Lung (tissue), 11 donors: ENCODE measurements at regions not wholly inside any gene's neighbourhood (a gene's known extent, or its start where the extent isn't known, plus 50 kb on each side); places are given as distances from the start of the nearest gene placed in this dataset.
"Not testable (repeated sequence)": the region's sequence is repeated elsewhere in the genome, so short reads cannot be mapped to it uniquely, and the experiment has no call there.

Experiments
- ATAC-seq: fragments of 200-7000 bp; cut with Tn5 transposase; one replicate; pipeline ENCODE4 v1.9.1; 2020; ENCODE audit warnings: moderate number of reproducible peaks; ENCODE audit not compliant: insufficient read depth, low FRiP score
- DNase-seq, 3 donors: peaks; one replicate each; pipeline ENCODE4 v3.0.0-alpha.2; 2013 to 2017
- H3K27ac ChIP-seq, 2 donors: one replicate each; pipeline ENCODE4 v1.5.1; 2013; ENCODE audit warnings: mild to moderate bottlenecking in 2 of 2, moderate library complexity in 2 of 2, control low read depth in 1 of 2, inconsistent platforms in 1 of 2, low read depth in 1 of 2, low read length in 1 of 2
- H3K27me3 ChIP-seq, 3 donors: one replicate each; pipeline ENCODE4 v1.5.1; 2013; ENCODE audit warnings: low read length in 2 of 3; ENCODE audit not compliant: control insufficient read depth in 3 of 3, insufficient read depth in 3 of 3
- H3K36me3 ChIP-seq, 4 donors: one replicate each; pipeline ENCODE4 v1.5.1; 2013; ENCODE audit warnings: low read length in 4 of 4, mild to moderate bottlenecking in 1 of 4, moderate library complexity in 1 of 4; ENCODE audit not compliant: control insufficient read depth in 4 of 4, insufficient read depth in 4 of 4
- H3K4me1 ChIP-seq, 5 donors: one replicate each; pipeline ENCODE4 v1.5.1; 2013; ENCODE audit warnings: low read length in 5 of 5, mild to moderate bottlenecking in 2 of 5, moderate library complexity in 1 of 5; ENCODE audit not compliant: control insufficient read depth in 5 of 5, insufficient read depth in 5 of 5
- H3K4me3 ChIP-seq: one replicate; pipeline ENCODE4 v1.5.1; 2013; ENCODE audit warnings: mild to moderate bottlenecking, control low read depth, moderate library complexity
- H3K9ac ChIP-seq, 2 donors: one replicate each; pipeline ENCODE4 v1.5.1; 2013; ENCODE audit warnings: low read length in 2 of 2, control low read depth in 1 of 2; ENCODE audit not compliant: insufficient read depth in 1 of 2
- H3K9me3 ChIP-seq, 4 donors: one replicate each; pipeline ENCODE4 v1.5.1; 2013; ENCODE audit warnings: low read length in 3 of 4, mild to moderate bottlenecking in 1 of 4, moderate library complexity in 1 of 4; ENCODE audit not compliant: control insufficient read depth in 4 of 4, insufficient read depth in 3 of 4
- CTCF ChIP-seq: IDR thresholded peaks from 2 replicates; pipeline ENCODE4 v1.5.1; 2012; ENCODE audit warnings: mild to moderate bottlenecking; ENCODE audit errors: control extremely low read depth, extremely low read depth
- WGBS, 2 donors: extraction: QIAGEN DNeasy Blood & Tissue Kit; methylation state at CpG; one replicate each; pipeline ENCODE4 v1.1.7; 2013; 5-methylcytosine and 5-hydroxymethylcytosine counted together
- donor health status: control.
- donor health status: control.
- donor health status: Bipolar disorder and iron deficiency.
- donor health status: healthy.
- donor health status: DM: yes; HTN: yes; CAD: no.

DNA sequence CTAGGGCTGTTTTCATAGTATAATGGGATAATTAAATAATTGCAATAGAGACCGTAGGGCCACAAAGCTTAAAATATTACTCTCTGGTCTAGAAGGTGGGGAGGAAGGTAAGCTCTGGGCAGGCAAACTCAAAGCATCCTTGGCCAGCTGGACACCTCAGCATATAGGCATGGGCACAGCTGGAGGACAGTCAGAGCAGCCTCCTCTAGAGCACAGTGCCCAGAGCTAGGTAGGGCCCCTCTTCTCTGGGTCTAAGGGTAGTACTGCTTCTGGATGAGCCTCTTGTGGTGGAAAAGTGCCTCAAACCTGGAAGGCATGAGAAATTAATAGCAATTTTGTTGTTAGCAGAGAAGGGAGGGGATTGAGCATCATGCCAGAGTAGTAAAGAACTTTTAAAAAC is 116.9 kb upstream of the FOXN2 start:
- ATAC-seq (no peak), DNase-seq (no peak)
- TF ChIP-seq CTCF: no peak
- Histone ChIP-seq H3K4me1 (peaks cover 0 to 3% (median 0%) of the 10 kb centered on the region in 5 donors), H3K27me3 (peaks cover 0 to 2% (median 0%) of the 10 kb centered on the region in 3 donors), H3K9me3 (no peaks in the 10 kb centered on the region), H3K27ac (no peak overlapping the region), H3K9ac (no peak overlapping the region), H3K36me3 (no peaks in the 10 kb centered on the region), H3K4me3 (no peak overlapping the region)
- WGBS, 2 donors: 83 to 84% methylated on average over 1 of the region's 1 CpG

DNA sequence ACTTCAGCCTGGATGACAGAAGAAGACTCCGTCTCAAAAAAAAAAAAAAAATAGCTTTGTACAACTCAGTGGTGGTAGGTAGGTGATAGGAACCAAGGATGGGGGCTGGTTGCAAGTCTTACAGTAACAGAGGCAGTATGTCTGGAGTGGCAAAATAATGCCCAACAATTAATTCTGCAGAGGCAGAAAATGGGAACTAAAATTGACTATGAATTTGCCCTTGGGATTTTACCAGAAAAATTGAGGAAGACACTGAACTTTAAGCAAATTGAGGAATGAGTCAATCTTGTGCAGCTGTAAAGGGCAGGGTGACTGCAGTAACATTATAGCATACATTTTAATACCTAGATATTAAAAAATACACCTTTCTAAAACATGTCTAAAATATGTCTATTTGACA is 116.1 kb upstream of the FOXN2 start:
- H3K4me1 ChIP-seq: peaks cover 0 to 3% (median 0%) of the 10 kb centered on the region in 5 donors
- H3K27ac ChIP-seq: no peak overlapping the region
- DNase-seq (no peak), ATAC-seq (no peak)
- H3K36me3 ChIP-seq: no peaks in the 10 kb centered on the region
- 36 to 78% methylated on average over 1 of the region's 1 CpG for WGBS, 2 donors
- no peak overlapping the region for H3K9ac ChIP-seq
- H3K9me3 ChIP-seq: no peaks in the 10 kb centered on the region
- no peak for TF ChIP-seq CTCF
- no peak overlapping the region for H3K4me3 ChIP-seq
- H3K27me3 ChIP-seq: no peaks in the 10 kb centered on the region

GRCh38 chr2:48199070-48199469 is 115.4 kb upstream of the FOXN2 start:
- Histone ChIP-seq H3K27ac (no peak overlapping the region), H3K36me3 (no peaks in the 10 kb centered on the region), H3K9me3 (no peaks in the 10 kb centered on the region), H3K4me1 (peaks cover 0 to 3% (median 0%) of the 10 kb centered on the region in 5 donors), H3K27me3 (no peaks in the 10 kb centered on the region), H3K9ac (no peak overlapping the region), H3K4me3 (no peak overlapping the region)
- 90 to 96% methylated on average over 7 of the region's 7 CpGs for WGBS, 2 donors
- no peak for TF ChIP-seq CTCF
- no peak for DNase-seq
- ATAC-seq: no peak

GRCh38 chr2:48200620-48201293 is 113.7 kb upstream of the FOXN2 start:
- no peaks in the 10 kb centered on the region for H3K36me3 ChIP-seq
- no peak overlapping the region for H3K9ac ChIP-seq
- DNase-seq (no peak), ATAC-seq (no peak)
- no peak for TF ChIP-seq CTCF
- H3K9me3 ChIP-seq: no peaks in the 10 kb centered on the region
- peaks cover 0 to 3% (median 0%) of the 10 kb centered on the region in 5 donors for H3K4me1 ChIP-seq
- H3K4me3 ChIP-seq: no peak overlapping the region
- 95 to 97% methylated on average over 4 of the region's 4 CpGs for WGBS, 2 donors
- no peak overlapping the region for H3K27ac ChIP-seq
- H3K27me3 ChIP-seq: no peaks in the 10 kb centered on the region

DNA sequence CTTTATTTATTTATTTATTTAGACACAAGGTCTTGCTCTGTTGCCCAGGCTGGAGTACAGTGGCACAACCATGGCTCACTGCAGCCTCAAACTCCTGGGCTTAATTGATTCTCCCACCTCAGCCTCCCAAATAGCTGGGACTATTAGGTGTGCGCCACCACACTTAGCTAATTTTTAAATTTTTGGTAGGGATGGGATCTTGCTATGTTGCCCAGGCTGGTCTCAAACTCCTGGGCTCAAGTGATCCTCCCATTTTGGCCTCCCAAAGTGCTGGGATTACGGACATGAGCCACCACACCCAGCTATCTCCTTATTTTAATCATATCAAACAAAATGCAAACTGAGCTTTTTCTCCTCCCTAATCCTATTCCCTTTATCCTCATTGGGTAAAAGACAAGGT is 113.0 kb upstream of the FOXN2 start:
- ATAC-seq, H3K9me3 ChIP-seq: not testable (repeated sequence)
- WGBS, 2 donors: 98 to 99% methylated on average over 2 of the region's 2 CpGs

More for the DNA sequence above, 113.0 kb upstream of the FOXN2 start:
- not testable (repeated sequence) for H3K36me3 ChIP-seq, H3K9ac ChIP-seq, H3K4me1 ChIP-seq, H3K27ac ChIP-seq, H3K4me3 ChIP-seq, DNase-seq, H3K27me3 ChIP-seq
